ENCODE measurements at regions not wholly inside any gene's neighbourhood (a gene's known extent, or its start where the extent isn't known, plus 50 kb on each side); places are given as distances from the start of the nearest gene placed in this dataset.
"Not testable (repeated sequence)": the region's sequence is repeated elsewhere in the genome, so short reads cannot be mapped to it uniquely, and the experiment has no call there.

DNA sequence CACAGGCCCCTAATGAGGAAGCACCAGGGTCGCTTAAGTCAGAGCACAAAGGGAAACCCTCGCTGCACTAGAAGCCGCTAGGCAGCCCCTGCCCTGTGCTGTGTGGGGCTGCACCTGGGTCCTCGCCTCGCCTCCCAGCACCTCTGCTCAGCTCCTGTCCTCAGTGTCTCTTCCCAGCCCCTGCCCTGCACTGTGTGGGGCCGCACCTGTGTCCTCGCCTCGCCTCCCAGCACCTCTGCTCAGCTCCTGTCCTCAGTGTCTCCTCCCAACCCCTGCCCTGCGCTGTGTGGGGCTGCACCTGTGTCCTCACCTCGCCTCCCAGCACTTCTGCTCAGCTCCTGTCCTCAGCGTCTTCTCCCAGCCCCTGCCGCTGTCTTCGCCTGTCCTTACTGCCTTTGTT, 342.8 kb downstream of the EIPR1 start:
- no peak for DNase-seq

DNA sequence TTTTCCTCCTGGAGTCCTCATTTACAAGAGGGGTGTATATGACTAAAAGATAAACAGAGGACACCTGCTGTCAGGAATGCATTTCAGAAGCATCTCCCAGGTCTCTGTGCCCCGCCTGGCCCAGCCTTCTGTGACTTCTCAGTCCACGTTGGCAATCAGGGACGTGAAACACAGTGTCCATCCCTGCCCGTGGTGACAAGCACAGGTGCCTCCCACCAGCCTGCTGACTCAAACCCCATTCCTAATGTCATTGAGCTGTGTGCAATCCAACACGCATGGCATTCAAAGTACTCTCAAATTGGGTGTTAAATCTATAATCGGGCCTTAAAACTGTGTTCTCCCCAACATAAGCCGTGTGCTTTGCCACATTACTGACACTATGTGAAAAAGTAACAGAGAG, 343.2 kb downstream of the EIPR1 start:
- DNase-seq = no peak

DNA sequence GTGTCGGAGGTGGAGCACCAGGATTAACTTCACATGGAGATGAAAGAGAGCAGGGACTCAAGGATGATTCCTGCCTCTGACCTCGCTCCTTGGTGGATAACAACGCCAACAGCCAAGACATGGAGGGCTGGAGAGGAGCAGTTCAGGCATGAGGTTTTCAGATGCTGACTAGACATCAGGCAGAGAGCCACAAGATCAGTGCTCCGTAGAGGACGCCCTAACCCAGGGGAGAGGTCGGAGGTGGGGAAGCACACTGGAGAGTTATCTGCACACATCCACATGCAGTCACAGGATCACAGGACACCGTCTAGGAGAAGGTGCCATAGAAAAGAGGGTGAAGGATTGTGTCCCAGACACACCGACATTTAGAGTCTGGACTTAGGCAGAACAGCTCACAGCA, 344.3 kb downstream of the EIPR1 start:
- peak; percentile 33 for DNase-seq

DNA sequence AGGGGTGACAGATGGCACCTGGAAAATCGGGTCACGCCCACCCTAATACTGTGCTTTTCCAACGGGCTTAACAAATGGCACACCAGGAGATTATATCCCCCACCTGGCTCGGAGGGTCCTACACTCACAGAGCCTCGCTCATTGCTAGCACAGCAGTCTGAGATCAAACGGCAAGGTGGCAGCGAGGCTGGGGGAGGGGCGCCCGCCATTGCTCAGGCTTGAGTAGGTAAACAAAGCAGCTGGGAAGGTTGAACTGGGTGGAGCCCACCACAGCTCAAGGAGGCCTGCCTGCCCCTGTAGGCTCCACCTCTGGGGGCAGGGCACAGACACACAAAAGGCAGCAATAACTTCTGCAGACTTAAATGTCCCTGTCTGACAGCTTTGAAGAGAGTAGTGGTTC, 346.8 kb downstream of the EIPR1 start:
- DNase-seq = not testable (repeated sequence)

- no peak for DNase-seq
These were observed 351.6 kb downstream of the EIPR1 start for GRCh38 chr2:3025984-3026383.

GRCh38 chr2:3025261-3025660, 352.4 kb downstream of the EIPR1 start:
- no peak for DNase-seq

- DNase-seq = no peak
These were observed 353.1 kb downstream of the EIPR1 start for GRCh38 chr2:3024401-3024935.

DNA sequence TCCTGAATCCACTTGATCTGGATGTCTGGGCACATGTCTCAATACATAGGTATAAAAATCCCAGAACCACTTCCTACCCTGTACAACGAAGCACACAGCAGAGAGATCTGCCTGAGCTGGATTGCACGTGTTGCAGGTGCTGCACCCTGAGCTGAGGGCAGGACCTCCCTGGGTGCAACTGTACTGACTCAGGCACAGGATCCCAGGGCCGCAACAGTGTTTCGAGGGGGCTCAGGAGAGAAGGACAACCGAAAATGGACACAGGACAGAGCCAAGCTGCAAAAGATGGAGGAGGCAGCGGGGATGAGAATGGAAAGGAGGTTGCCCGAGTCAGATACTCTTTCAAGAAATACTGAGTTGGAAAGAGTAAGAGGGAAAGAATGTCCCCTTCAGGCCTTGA, 354.1 kb downstream of the EIPR1 start:
- no peak for DNase-seq

GRCh38 chr2:3022841-3023372, 354.7 kb downstream of the EIPR1 start:
- no peak for DNase-seq

GRCh38 chr2:3021720-3022119, 355.9 kb downstream of the EIPR1 start:
- no peak for DNase-seq

DNA sequence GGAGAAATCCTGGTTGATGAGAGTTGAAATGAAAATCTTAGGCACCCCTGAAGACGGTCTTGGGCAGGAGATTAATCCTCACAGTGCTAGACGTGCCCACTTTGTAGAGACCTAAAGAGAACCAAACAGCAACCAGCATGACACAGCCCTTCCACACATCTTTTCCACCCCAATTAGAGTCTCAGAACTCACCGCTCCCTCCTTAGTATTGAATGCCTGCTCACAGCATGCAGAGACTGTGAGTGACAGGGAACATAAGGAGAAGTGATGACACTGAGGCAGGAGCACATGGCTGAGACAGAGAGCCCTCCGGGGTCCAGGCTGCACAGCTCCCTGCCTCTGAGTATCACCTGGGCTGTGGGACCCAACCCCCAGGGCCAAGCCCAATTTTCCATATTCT, 367.6 kb downstream of the EIPR1 start:
- DNase-seq = no peak

- no peak for DNase-seq
These were observed 368.1 kb downstream of the EIPR1 start for GRCh38 chr2:3009483-3009882.

DNA sequence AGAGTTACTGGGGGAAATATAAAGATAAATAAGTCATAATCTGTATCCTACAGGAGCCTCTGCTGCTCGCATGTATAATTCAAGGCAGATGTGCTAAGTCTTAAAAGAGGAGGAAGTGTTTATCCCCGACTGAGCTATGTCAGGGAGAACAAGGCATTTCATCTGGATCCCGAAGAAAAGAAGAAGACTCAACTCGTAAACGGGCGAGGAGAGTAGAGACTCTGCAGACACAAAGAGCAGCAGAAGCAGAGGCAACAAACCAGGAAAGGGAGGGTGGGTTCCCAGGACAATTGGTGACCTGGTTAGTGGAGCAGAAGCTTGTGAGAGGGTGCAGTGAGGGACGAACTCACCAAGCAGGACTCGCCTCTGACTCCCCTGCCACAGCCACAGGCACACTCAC, 368.6 kb downstream of the EIPR1 start:
- DNase-seq = no peak

DNA sequence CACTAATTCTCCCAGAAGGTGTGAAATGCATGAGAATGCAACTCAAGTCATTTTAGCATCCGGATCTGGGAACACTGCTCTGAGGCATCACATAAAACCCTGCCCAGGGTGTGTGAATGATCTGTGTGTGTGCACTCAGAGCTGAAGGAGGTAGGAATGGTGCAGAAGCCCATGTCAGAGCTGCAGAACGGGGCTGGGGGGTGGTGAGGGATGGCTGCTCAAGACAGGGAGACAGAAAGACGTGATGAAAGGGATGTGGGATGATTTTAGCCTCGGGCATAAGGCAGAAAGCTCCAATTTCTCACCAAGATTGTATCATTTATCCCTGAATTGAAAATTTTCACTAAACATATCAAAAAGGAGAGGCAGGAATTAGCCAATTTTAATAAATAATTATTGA, 369.1 kb downstream of the EIPR1 start:
- no peak for DNase-seq

GRCh38 chr2:3007135-3007534, 370.5 kb downstream of the EIPR1 start:
- DNase-seq = no peak

- DNase-seq = no peak
These were observed 371.6 kb downstream of the EIPR1 start for GRCh38 chr2:3005859-3006501.

- no peak for DNase-seq
These were observed 375.7 kb downstream of the EIPR1 start for GRCh38 chr2:3001615-3002560.

GRCh38 chr2:3000968-3001367, 376.6 kb downstream of the EIPR1 start:
- DNase-seq = no peak

DNA sequence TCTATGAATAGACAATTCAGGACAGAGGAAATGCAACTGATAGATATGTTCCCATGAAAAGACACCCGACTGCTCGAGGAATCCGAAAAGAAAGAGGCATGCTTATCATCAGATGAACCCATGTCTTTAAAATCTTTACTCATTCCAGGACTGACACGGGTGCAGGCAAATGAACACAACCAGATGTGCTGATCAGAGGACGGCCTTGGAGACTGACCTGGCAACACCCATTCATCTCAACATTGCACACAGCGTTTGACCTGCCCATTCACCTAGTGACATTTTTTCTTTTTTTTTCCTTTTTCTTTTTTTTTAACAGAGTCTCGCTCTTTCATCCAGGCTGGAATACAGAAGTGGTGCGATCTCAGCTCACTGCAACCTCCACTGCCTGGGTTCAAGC, 377.5 kb downstream of the EIPR1 start:
- DNase-seq = no peak

- no peak for DNase-seq
These were observed 378.6 kb downstream of the EIPR1 start for GRCh38 chr2:2998971-2999370.

DNA sequence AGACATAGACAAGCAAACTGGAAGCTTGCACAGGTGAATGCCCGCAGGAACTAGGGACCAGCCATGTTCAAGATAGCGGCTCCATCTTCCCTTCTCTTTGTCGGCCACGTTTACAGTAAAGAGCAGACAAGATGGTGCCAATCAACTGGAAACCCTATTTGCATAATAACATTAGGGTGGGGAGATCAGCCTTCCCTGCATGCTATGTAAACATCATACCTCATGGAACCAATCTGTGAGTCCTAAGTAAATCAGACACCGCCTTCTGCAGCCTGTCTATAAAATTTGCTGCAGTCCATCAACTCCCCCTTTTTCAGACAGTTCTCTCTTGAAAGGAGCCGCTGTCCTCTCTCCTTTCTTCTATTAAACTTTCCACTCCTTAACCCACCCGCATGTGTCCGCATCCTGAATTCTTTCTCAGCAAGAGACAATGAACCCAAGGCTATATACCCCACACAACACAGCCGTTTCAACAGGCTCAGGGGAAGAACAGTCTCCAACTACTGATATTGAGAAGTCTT, 384.4 kb downstream of the EIPR1 start:
- DNase-seq = no peak

DNA sequence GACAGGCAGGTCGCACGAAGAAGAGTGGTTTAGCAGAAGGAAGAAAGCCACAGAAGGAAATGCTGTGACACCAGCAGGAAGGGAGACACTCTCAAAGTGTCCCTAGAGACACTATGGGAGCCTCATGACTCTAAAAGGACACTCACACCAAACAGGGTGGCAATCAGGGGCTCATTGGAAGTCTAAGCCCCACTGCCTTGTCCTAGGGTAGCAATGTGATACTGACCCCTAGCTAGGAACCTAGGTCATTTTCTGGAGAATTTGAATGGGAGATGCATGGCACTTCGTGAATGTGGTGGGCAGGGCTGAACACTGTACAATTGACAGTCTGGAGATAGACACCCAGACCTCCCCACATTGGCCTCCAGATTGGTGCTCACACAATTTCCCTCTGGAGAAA, 385.0 kb downstream of the EIPR1 start:
- DNase-seq = no peak

- DNase-seq = no peak
These were observed 392.6 kb downstream of the EIPR1 start for GRCh38 chr2:2985020-2985419.

DNA sequence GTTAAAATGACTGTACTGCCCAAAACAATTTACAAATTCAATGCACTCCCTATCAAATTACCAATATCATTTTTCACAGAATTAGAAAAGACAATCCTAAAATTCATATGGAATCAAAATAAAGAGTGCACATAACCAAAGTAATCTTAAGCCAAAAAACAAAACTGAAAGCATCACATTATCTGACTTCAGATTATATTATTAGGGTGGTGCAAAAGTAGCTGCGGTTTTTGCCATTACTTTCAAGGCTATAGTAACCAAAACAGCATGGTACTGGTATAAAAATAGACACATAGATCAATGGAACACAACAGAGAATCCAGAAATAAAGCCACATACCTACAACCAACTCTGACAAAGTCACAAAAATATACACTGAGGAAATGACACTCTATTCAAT, 396.6 kb downstream of the EIPR1 start:
- DNase-seq = no peak
